DMS114 treated with DMSO at 0.1 percent for 48 hours (cell line): ENCODE measurements at regions not wholly inside any gene's neighbourhood (a gene's known extent, or its start where the extent isn't known, plus 50 kb on each side); places are given as distances from the start of the nearest gene placed in this dataset.

Experiments
- DNase-seq: peaks from one replicate; lab custom pipeline; 2025; ENCODE audit not compliant: unreplicated experiment; lab: John Stamatoyannopoulos, UW

- no peak for DNase-seq
These were observed 79.0 kb upstream of the GPR26 start for GRCh38 chr10:123587110-123587509.

- DNase-seq: no peak
These were observed 77.7 kb upstream of the GPR26 start for GRCh38 chr10:123588386-123588914.

- DNase-seq: no peak
These were observed 70.5 kb upstream of the GPR26 start for GRCh38 chr10:123595661-123596060.

GRCh38 chr10:123597676-123598075, 68.5 kb upstream of the GPR26 start:
- no peak for DNase-seq

GRCh38 chr10:123599366-123599849, 66.7 kb upstream of the GPR26 start:
- no peak for DNase-seq

- no peak for DNase-seq
These were observed 66.0 kb upstream of the GPR26 start for GRCh38 chr10:123600177-123600576.

- DNase-seq: no peak
These were observed 63.0 kb upstream of the GPR26 start for GRCh38 chr10:123603130-123603529.

GRCh38 chr10:123604506-123604905, 61.6 kb upstream of the GPR26 start:
- DNase-seq: no peak

GRCh38 chr10:123606006-123606405, 60.1 kb upstream of the GPR26 start:
- no peak for DNase-seq

- no peak for DNase-seq
These were observed 59.2 kb upstream of the GPR26 start for GRCh38 chr10:123606955-123607354.

GRCh38 chr10:123607386-123607785, 58.8 kb upstream of the GPR26 start:
- no peak for DNase-seq

GRCh38 chr10:123608047-123608446, 58.1 kb upstream of the GPR26 start:
- DNase-seq: no peak

GRCh38 chr10:123611243-123611642, 54.9 kb upstream of the GPR26 start:
- DNase-seq: no peak

- DNase-seq: no peak
These were observed 54.3 kb upstream of the GPR26 start for GRCh38 chr10:123611876-123612275.

GRCh38 chr10:123613346-123613850, 52.8 kb upstream of the GPR26 start:
- no peak for DNase-seq

- no peak for DNase-seq
These were observed 51.3 kb upstream of the GPR26 start for GRCh38 chr10:123614888-123615287.
